ENCODE measurements at regions not wholly inside any gene's neighbourhood (a gene's known extent, or its start where the extent isn't known, plus 50 kb on each side); places are given as distances from the start of the nearest gene placed in this dataset.

DNA sequence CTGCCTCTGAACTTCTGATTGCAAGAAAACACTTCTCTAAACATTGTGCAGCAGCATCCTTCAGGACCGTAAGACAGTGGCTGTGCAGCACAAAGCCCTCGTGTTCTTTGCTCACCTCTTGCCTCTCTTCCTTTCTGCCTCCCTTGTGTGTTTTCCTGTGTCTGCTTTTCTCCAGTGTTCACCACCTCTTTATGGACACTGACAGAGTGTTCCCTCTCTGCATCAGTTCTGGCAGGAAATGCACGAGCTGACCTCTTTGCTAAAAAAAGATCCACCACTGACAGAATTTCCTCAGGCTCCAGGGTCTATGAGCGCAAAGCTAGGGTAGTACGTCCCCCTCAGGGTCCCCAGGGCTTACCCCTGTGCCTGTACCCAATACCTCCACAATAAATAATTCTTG, 74.3 kb downstream of the C5orf15 start:
- TF ChIP-seq, protein P1, sequence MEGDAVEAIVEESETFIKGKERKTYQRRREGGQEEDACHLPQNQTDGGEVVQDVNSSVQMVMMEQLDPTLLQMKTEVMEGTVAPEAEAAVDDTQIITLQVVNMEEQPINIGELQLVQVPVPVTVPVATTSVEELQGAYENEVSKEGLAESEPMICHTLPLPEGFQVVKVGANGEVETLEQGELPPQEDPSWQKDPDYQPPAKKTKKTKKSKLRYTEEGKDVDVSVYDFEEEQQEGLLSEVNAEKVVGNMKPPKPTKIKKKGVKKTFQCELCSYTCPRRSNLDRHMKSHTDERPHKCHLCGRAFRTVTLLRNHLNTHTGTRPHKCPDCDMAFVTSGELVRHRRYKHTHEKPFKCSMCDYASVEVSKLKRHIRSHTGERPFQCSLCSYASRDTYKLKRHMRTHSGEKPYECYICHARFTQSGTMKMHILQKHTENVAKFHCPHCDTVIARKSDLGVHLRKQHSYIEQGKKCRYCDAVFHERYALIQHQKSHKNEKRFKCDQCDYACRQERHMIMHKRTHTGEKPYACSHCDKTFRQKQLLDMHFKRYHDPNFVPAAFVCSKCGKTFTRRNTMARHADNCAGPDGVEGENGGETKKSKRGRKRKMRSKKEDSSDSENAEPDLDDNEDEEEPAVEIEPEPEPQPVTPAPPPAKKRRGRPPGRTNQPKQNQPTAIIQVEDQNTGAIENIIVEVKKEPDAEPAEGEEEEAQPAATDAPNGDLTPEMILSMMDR (IDR thresholded peaks at IDR 0.05; ENCODE audit: low read depth, low read length): no peak
- no peak for TF ChIP-seq EZH2phosphoT487 (IDR thresholded peaks at IDR 0.05; ENCODE audit: low read depth)

Data from OCI-LY3 (cell line).